ENCODE measurements at regions not wholly inside any gene's neighbourhood (a gene's known extent, or its start where the extent isn't known, plus 50 kb on each side); places are given as distances from the start of the nearest gene placed in this dataset.

GRCh38 chr4:180610324-180610723 is 1632.9 kb upstream of the TENM3 start:
- DNase-seq (ENCODE audit: insufficient read length, low spot score) = peak; percentile 9
- TF ChIP-seq POLR2A (IDR thresholded peaks at IDR 0.05; ENCODE audit: low read depth, low read length) = no peak
- FAIRE-seq = peak; percentile 87

DNA sequence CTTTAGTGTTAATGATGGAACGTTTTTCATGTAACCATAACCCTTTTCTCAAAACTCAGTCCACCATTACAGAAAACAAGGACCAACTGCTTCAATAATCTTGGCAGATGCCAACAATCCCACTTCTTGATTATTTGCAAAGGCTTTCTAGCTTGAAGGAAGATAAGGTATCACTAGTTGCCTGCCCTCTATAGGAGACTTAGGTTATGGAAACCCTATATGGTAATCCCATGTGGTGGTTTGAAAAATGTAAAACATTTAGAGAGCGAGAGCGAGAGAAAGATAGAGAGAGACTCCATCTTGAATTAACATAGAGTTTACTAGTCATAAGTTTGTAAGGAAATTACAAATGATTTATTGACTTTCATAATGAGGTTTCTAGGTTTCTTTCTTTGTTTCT is 1627.5 kb upstream of the TENM3 start:
- no peak for FAIRE-seq

GRCh38 chr4:180617196-180617595 is 1626.0 kb upstream of the TENM3 start:
- no peak for TF ChIP-seq POLR2A (IDR thresholded peaks at IDR 0.05; ENCODE audit: low read depth, low read length)
- FAIRE-seq (peak; percentile 83), DNase-seq (ENCODE audit: insufficient read length, low spot score) (no peak)

More for the DNA sequence above, 1627.5 kb upstream of the TENM3 start:
- no peak for DNase-seq (ENCODE audit: insufficient read length, low spot score)
- TF ChIP-seq POLR2A (IDR thresholded peaks at IDR 0.05; ENCODE audit: low read depth, low read length) = no peak

DNA sequence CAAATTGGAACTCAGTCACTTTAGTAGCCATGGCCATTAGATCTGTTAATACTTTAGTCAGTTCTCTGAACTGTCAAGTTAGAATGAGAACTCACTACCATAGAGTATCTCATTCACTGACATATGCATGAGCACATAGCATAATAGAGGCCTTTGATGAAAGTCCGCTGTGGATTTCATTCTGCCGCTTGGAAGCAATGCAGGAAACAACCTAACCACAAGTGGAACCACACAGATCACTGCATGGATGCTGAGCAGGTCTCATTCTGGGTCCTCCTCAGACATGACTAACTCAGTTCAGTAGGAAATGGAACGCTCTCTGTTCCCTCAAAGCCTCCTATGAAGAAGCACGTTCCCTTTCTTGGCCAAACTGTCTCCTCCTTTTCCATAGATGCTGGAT is 1624.8 kb upstream of the TENM3 start:
- FAIRE-seq (no peak), DNase-seq (ENCODE audit: insufficient read length, low spot score) (no peak)
- TF ChIP-seq POLR2A (IDR thresholded peaks at IDR 0.05; ENCODE audit: low read depth, low read length) = no peak

DNA sequence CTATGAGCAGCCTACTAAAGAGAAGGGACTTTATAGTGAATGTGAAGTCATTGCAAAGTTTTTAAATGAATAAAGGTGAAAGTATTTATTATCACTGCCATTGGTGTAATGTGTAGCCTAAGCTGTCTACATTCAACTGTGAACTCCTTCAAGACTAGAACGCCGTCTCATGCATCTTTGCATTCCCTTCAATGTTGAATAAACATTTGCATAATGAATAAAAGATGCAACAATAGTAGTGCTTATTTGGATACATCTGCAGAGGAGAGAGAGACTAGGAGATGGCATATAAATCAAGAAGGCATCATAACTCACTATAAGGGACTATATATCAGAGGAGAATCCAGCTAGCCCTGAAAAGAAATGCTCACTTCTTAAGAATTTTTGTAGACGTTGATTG is 1623.8 kb upstream of the TENM3 start:
- TF ChIP-seq POLR2A (IDR thresholded peaks at IDR 0.05; ENCODE audit: low read depth, low read length) = no peak
- DNase-seq (ENCODE audit: insufficient read length, low spot score) = no peak
- no peak for FAIRE-seq

DNA sequence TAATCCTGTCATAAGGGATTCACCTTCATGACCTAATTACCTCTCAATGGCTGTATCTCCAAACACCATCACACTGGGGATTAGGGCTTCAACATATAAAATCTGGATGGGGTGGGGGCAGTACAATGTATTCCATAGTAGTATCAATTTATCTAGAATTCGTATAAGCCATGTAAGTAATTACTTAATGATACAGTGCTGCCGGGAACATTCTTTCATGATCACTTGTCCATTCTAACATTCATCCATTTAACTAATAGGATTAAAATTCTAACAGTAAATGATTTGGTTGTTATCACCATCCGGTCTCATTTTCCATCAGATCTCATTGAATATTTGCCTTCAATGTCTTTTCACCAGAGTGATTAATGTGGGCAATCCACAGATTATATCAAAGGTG is 1620.9 kb upstream of the TENM3 start:
- DNase-seq (ENCODE audit: insufficient read length, low spot score) = no peak
- no peak for FAIRE-seq
- no peak for TF ChIP-seq POLR2A (IDR thresholded peaks at IDR 0.05; ENCODE audit: low read depth, low read length)

DNA sequence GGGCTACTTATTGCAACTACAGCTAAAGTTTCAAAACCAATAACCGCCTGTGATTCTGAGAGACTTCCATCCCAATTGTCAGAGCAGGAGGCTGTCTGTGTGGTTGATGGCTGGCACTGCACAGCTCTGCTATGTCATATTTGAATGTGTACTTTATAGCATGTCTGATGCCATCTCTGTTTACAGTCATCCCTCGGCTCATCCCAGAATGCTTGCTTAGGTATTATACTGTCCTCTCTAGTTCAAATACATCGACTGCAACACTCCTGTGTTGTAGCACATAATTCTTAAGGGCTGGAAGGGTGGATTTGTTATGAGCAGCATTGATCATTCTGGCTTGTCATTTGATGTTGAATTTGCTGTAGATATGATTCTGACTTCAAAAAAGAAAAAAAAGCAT is 1617.5 kb upstream of the TENM3 start:
- TF ChIP-seq POLR2A (IDR thresholded peaks at IDR 0.05; ENCODE audit: low read depth, low read length) = no peak
- FAIRE-seq (no peak), DNase-seq (ENCODE audit: insufficient read length, low spot score) (no peak)

- TF ChIP-seq POLR2A (IDR thresholded peaks at IDR 0.05; ENCODE audit: low read depth, low read length) = no peak
- DNase-seq (ENCODE audit: insufficient read length, low spot score) (no peak), FAIRE-seq (no peak)
Observed at GRCh38 chr4:180630012-180630665, 1613.1 kb upstream of the TENM3 start.

DNA sequence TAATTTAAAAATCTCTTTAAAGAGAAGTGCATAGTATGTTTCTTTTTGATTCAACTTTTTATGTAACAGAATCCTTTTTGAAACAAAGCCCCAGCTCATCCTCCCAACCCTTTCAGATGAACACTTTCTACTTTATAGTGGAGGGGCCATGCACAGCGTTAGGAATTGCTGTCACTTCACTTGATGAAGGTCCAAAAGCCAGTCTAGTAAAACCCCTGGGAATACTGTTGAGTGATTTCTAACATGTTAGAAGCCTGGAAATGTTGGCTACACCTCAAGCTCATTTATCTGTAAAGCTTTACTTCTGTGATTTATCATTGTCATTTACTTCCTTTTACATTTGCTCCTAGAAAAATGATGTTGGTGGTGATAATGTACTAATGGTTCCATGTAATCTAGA is 1608.9 kb upstream of the TENM3 start:
- TF ChIP-seq POLR2A (IDR thresholded peaks at IDR 0.05; ENCODE audit: low read depth, low read length) = no peak
- DNase-seq (ENCODE audit: insufficient read length, low spot score) = no peak
- no peak for FAIRE-seq

- peak; percentile 12 for DNase-seq (ENCODE audit: insufficient read length, low spot score)
- FAIRE-seq = peak; percentile 62
- no peak for TF ChIP-seq POLR2A (IDR thresholded peaks at IDR 0.05; ENCODE audit: low read depth, low read length)
Observed at GRCh38 chr4:180635281-180635680, 1607.9 kb upstream of the TENM3 start.

GRCh38 chr4:180636696-180637404 is 1606.4 kb upstream of the TENM3 start:
- DNase-seq (ENCODE audit: insufficient read length, low spot score) = no peak

GRCh38 chr4:180637616-180638015 is 1605.6 kb upstream of the TENM3 start:
- no peak for DNase-seq (ENCODE audit: insufficient read length, low spot score)
- TF ChIP-seq POLR2A (IDR thresholded peaks at IDR 0.05; ENCODE audit: low read depth, low read length) = no peak
- FAIRE-seq = no peak

More at GRCh38 chr4:180636696-180637404, 1606.4 kb upstream of the TENM3 start:
- FAIRE-seq = no peak
- TF ChIP-seq POLR2A (IDR thresholded peaks at IDR 0.05; ENCODE audit: low read depth, low read length) = no peak

DNA sequence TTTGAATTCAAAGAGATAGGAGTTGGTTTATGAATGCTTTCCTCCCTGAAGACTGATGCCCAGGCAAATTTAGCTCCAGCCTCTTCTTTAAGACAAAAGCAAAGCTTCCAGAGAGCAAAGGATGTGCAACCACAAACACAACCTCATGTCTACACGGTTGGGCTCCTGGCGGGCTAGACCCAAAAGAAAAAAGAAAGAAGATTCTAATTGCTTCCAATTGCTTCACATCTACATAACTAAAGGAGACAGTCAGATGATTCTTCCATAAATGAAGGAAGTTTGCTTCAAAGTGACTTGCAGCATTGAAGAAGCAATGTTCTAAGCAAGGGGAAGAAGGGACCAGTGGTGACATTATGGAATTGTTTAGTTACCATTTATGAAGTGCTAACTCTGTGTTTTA is 1603.0 kb upstream of the TENM3 start:
- FAIRE-seq (no peak), DNase-seq (ENCODE audit: insufficient read length, low spot score) (no peak)
- no peak for TF ChIP-seq POLR2A (IDR thresholded peaks at IDR 0.05; ENCODE audit: low read depth, low read length)

- no peak for TF ChIP-seq POLR2A (IDR thresholded peaks at IDR 0.05; ENCODE audit: low read depth, low read length)
- FAIRE-seq (no peak), DNase-seq (ENCODE audit: insufficient read length, low spot score) (no peak)
Observed at GRCh38 chr4:180641495-180641894, 1601.7 kb upstream of the TENM3 start.

- DNase-seq (ENCODE audit: insufficient read length, low spot score) (no peak), FAIRE-seq (no peak)
- no peak for TF ChIP-seq POLR2A (IDR thresholded peaks at IDR 0.05; ENCODE audit: low read depth, low read length)
Observed at GRCh38 chr4:180642732-180643131, 1600.5 kb upstream of the TENM3 start.
